ENCODE measurements at regions not wholly inside any gene's neighbourhood (a gene's known extent, or its start where the extent isn't known, plus 50 kb on each side); places are given as distances from the start of the nearest gene placed in this dataset.

GRCh38 chr2:45205480-45205879, 196.2 kb upstream of the SIX2 start:
- Mint-ChIP-seq H3K27ac (no peak overlapping the region), H3K9me3 (no peaks in the 10 kb centered on the region), H3K4me1 (ENCODE audit: low read depth) (no peaks in the 10 kb centered on the region), H3K27me3 (ENCODE audit: low read depth) (peaks cover 17% of the 10 kb centered on the region), H3K4me3 (ENCODE audit: low read depth) (no peak overlapping the region), H3K36me3 (ENCODE audit: low read depth) (no peaks in the 10 kb centered on the region)
- intact Hi-C loops (cut with micrococcal nuclease), result no loop called here
- DNase-seq (ENCODE audit: low spot score), result no peak

- DNase-seq (ENCODE audit: low spot score), result no peak
- no peaks in the 10 kb centered on the region for H3K4me1 Mint-ChIP-seq (ENCODE audit: low read depth)
- intact Hi-C loops (cut with micrococcal nuclease), result no loop called here
- H3K4me3 Mint-ChIP-seq (ENCODE audit: low read depth), result no peak overlapping the region
- no peak overlapping the region for H3K27ac Mint-ChIP-seq
- H3K9me3 Mint-ChIP-seq, result no peaks in the 10 kb centered on the region
- H3K27me3 Mint-ChIP-seq (ENCODE audit: low read depth), result peaks cover 17% of the 10 kb centered on the region
- no peaks in the 10 kb centered on the region for H3K36me3 Mint-ChIP-seq (ENCODE audit: low read depth)
Observed at GRCh38 chr2:45203400-45203799, 194.1 kb upstream of the SIX2 start.

GRCh38 chr2:45199973-45200372, 190.7 kb upstream of the SIX2 start:
- Mint-ChIP-seq H3K36me3 (ENCODE audit: low read depth) (no peaks in the 10 kb centered on the region), H3K4me1 (ENCODE audit: low read depth) (no peaks in the 10 kb centered on the region), H3K27me3 (ENCODE audit: low read depth) (peaks cover 31% of the 10 kb centered on the region), H3K9me3 (no peaks in the 10 kb centered on the region), H3K4me3 (ENCODE audit: low read depth) (no peak overlapping the region), H3K27ac (no peak overlapping the region)
- no peak for DNase-seq (ENCODE audit: low spot score)
- intact Hi-C loops (cut with micrococcal nuclease), result no loop called here

GRCh38 chr2:45195916-45196315, 186.7 kb upstream of the SIX2 start:
- Mint-ChIP-seq H3K27ac (no peak overlapping the region), H3K27me3 (ENCODE audit: low read depth) (peaks cover 15% of the 10 kb centered on the region), H3K4me1 (ENCODE audit: low read depth) (no peaks in the 10 kb centered on the region), H3K4me3 (ENCODE audit: low read depth) (no peak overlapping the region), H3K9me3 (no peaks in the 10 kb centered on the region), H3K36me3 (ENCODE audit: low read depth) (no peaks in the 10 kb centered on the region)
- intact Hi-C loops (cut with micrococcal nuclease), result no loop called here
- DNase-seq (ENCODE audit: low spot score), result no peak

- no peaks in the 10 kb centered on the region for H3K4me1 Mint-ChIP-seq (ENCODE audit: low read depth)
- peaks cover 15% of the 10 kb centered on the region for H3K27me3 Mint-ChIP-seq (ENCODE audit: low read depth)
- H3K4me3 Mint-ChIP-seq (ENCODE audit: low read depth), result no peak overlapping the region
- intact Hi-C loops (cut with micrococcal nuclease), result no loop called here
- no peak for DNase-seq (ENCODE audit: low spot score)
- H3K36me3 Mint-ChIP-seq (ENCODE audit: low read depth), result no peaks in the 10 kb centered on the region
- no peaks in the 10 kb centered on the region for H3K9me3 Mint-ChIP-seq
- no peak overlapping the region for H3K27ac Mint-ChIP-seq
Observed at GRCh38 chr2:45194596-45194995, 185.3 kb upstream of the SIX2 start.

- DNase-seq (ENCODE audit: low spot score), result no peak
- Mint-ChIP-seq H3K27me3 (ENCODE audit: low read depth) (peaks cover 15% of the 10 kb centered on the region), H3K36me3 (ENCODE audit: low read depth) (no peaks in the 10 kb centered on the region), H3K4me3 (ENCODE audit: low read depth) (no peak overlapping the region), H3K27ac (no peak overlapping the region), H3K4me1 (ENCODE audit: low read depth) (no peaks in the 10 kb centered on the region), H3K9me3 (no peaks in the 10 kb centered on the region)
- intact Hi-C loops (cut with micrococcal nuclease), result no loop called here
Observed at GRCh38 chr2:45193581-45193980, 184.3 kb upstream of the SIX2 start.

- H3K9me3 Mint-ChIP-seq, result no peaks in the 10 kb centered on the region
Observed at GRCh38 chr2:45192991-45193390, 183.7 kb upstream of the SIX2 start.

GRCh38 chr2:45192481-45192880, 183.2 kb upstream of the SIX2 start:
- peaks cover 17% of the 10 kb centered on the region for H3K27me3 Mint-ChIP-seq (ENCODE audit: low read depth)

More at GRCh38 chr2:45192991-45193390, 183.7 kb upstream of the SIX2 start:
- Mint-ChIP-seq H3K27ac (no peak overlapping the region), H3K27me3 (ENCODE audit: low read depth) (peaks cover 15% of the 10 kb centered on the region), H3K4me3 (ENCODE audit: low read depth) (no peak overlapping the region), H3K4me1 (ENCODE audit: low read depth) (no peaks in the 10 kb centered on the region), H3K36me3 (ENCODE audit: low read depth) (no peaks in the 10 kb centered on the region)
- intact Hi-C loops (cut with micrococcal nuclease), result no loop called here
- no peak for DNase-seq (ENCODE audit: low spot score)

GRCh38 chr2:45191976-45192375, 182.7 kb upstream of the SIX2 start:
- H3K27me3 Mint-ChIP-seq (ENCODE audit: low read depth), result peaks cover 15% of the 10 kb centered on the region
- no peak overlapping the region for H3K27ac Mint-ChIP-seq
- no peaks in the 10 kb centered on the region for H3K4me1 Mint-ChIP-seq (ENCODE audit: low read depth)
- H3K9me3 Mint-ChIP-seq, result no peaks in the 10 kb centered on the region
- intact Hi-C loops (cut with micrococcal nuclease), result no loop called here
- no peak overlapping the region for H3K4me3 Mint-ChIP-seq (ENCODE audit: low read depth)
- no peaks in the 10 kb centered on the region for H3K36me3 Mint-ChIP-seq (ENCODE audit: low read depth)
- DNase-seq (ENCODE audit: low spot score), result no peak

More at GRCh38 chr2:45192481-45192880, 183.2 kb upstream of the SIX2 start:
- intact Hi-C loops (cut with micrococcal nuclease), result no loop called here
- Mint-ChIP-seq H3K4me3 (ENCODE audit: low read depth) (no peak overlapping the region), H3K9me3 (no peaks in the 10 kb centered on the region), H3K27ac (no peak overlapping the region), H3K4me1 (ENCODE audit: low read depth) (no peaks in the 10 kb centered on the region), H3K36me3 (ENCODE audit: low read depth) (no peaks in the 10 kb centered on the region)
- no peak for DNase-seq (ENCODE audit: low spot score)

- Mint-ChIP-seq H3K4me1 (ENCODE audit: low read depth) (no peaks in the 10 kb centered on the region), H3K27me3 (ENCODE audit: low read depth) (peaks cover 15% of the 10 kb centered on the region), H3K9me3 (no peaks in the 10 kb centered on the region), H3K36me3 (ENCODE audit: low read depth) (no peaks in the 10 kb centered on the region), H3K4me3 (ENCODE audit: low read depth) (no peak overlapping the region), H3K27ac (no peak overlapping the region)
- DNase-seq (ENCODE audit: low spot score), result no peak
- intact Hi-C loops (cut with micrococcal nuclease), result no loop called here
Observed at GRCh38 chr2:45191146-45191863, 182.1 kb upstream of the SIX2 start.

- Mint-ChIP-seq H3K9me3 (no peaks in the 10 kb centered on the region), H3K27ac (no peak overlapping the region), H3K4me3 (ENCODE audit: low read depth) (no peak overlapping the region), H3K4me1 (ENCODE audit: low read depth) (no peaks in the 10 kb centered on the region), H3K36me3 (ENCODE audit: low read depth) (no peaks in the 10 kb centered on the region), H3K27me3 (ENCODE audit: low read depth) (peaks cover 10% of the 10 kb centered on the region)
- DNase-seq (ENCODE audit: low spot score), result no peak
- intact Hi-C loops (cut with micrococcal nuclease), result no loop called here
Observed at GRCh38 chr2:45190481-45190942, 181.3 kb upstream of the SIX2 start.

GRCh38 chr2:45184606-45185005, 175.4 kb upstream of the SIX2 start:
- peaks cover 10% of the 10 kb centered on the region for H3K27me3 Mint-ChIP-seq (ENCODE audit: low read depth)
- no peaks in the 10 kb centered on the region for H3K36me3 Mint-ChIP-seq (ENCODE audit: low read depth)
- no peak for DNase-seq (ENCODE audit: low spot score)
- no peak overlapping the region for H3K27ac Mint-ChIP-seq
- H3K9me3 Mint-ChIP-seq, result no peaks in the 10 kb centered on the region
- no peaks in the 10 kb centered on the region for H3K4me1 Mint-ChIP-seq (ENCODE audit: low read depth)
- H3K4me3 Mint-ChIP-seq (ENCODE audit: low read depth), result no peak overlapping the region
- intact Hi-C loops (cut with micrococcal nuclease), result no loop called here

GRCh38 chr2:45182667-45183295, 173.5 kb upstream of the SIX2 start:
- H3K27me3 Mint-ChIP-seq (ENCODE audit: low read depth), result peaks cover 12% of the 10 kb centered on the region
- no peak overlapping the region for H3K27ac Mint-ChIP-seq
- no peaks in the 10 kb centered on the region for H3K4me1 Mint-ChIP-seq (ENCODE audit: low read depth)
- no peaks in the 10 kb centered on the region for H3K36me3 Mint-ChIP-seq (ENCODE audit: low read depth)
- intact Hi-C loops (cut with micrococcal nuclease), result no loop called here
- DNase-seq (ENCODE audit: low spot score), result no peak
- H3K4me3 Mint-ChIP-seq (ENCODE audit: low read depth), result no peak overlapping the region
- no peaks in the 10 kb centered on the region for H3K9me3 Mint-ChIP-seq

All from activated T-helper 2 cell treated with anti-CD3 and anti-CD28 coated beads, Interferon-gamma antibody, Interleukin-2, Interleukin-4, amounts not matched to agents 10 μg/mL and 5 μg/mL and 100 μg/mL, durations not matched to agents 14 hours and 24 hours and 36 hours (primary cell).